Peyer's patch (tissue), 4 donors: ENCODE measurements at regions not wholly inside any gene's neighbourhood (a gene's known extent, or its start where the extent isn't known, plus 50 kb on each side); places are given as distances from the start of the nearest gene placed in this dataset.

Experiments used
- CTCF ChIP-seq, 6 experiments: fragments of 450-650 bp in 4 of 6; fragments of 200-600 bp in 2 of 6; sonication (generic) in 1 of 6; IDR thresholded peaks; one replicate each; pipeline ENCODE4 v1.5.1; 2017 to 2019; ENCODE audit warnings: antibody characterized with exemption in 6 of 6, mild to moderate bottlenecking in 3 of 6, moderate library complexity in 1 of 6
- POLR2A ChIP-seq, 2 donors: fragments of 450-650 bp; IDR thresholded peaks; one replicate each; pipeline ENCODE4 v1.5.1; 2017; ENCODE audit warnings: antibody characterized with exemption in 2 of 2, mild to moderate bottlenecking in 2 of 2, moderate library complexity in 2 of 2

- TF ChIP-seq CTCF (IDR thresholded peaks at IDR 0.05) (no peak), POLR2A (IDR thresholded peaks at IDR 0.05) (no peak)
These were observed 273.1 kb upstream of the SLC8A1 start for GRCh38 chr2:40725040-40725439.
